CD4-positive, CD25-positive, alpha-beta regulatory T cell (primary cell): ENCODE measurements at regions not wholly inside any gene's neighbourhood (a gene's known extent, or its start where the extent isn't known, plus 50 kb on each side); places are given as distances from the start of the nearest gene placed in this dataset.

ENCODE experiments used
- ATAC-seq, 2 donors: fragments of 150-1000 bp; cut with Tn5 transposase; one replicate each; pipeline ENCODE4 v1.10.0; 2021; ENCODE audit warnings: low read depth in 2 of 2, moderate number of reproducible peaks in 2 of 2, moderate library complexity in 1 of 2
- DNase-seq, 3 donors: peaks; one replicate each; pipeline versions ENCODE4 v3.0.0 to v3.0.0-alpha.2; 2012 to 2022; ENCODE audit warnings: mixed read lengths in 1 of 3
- H3K27ac ChIP-seq: one replicate; pipeline ENCODE4 v1.7.0; 2013; ENCODE audit warnings: mild to moderate bottlenecking, low read length; ENCODE audit not compliant: insufficient read depth, poor library complexity, severe bottlenecking
- H3K27me3 ChIP-seq: one replicate; pipeline ENCODE4 v1.7.0; 2013; ENCODE audit warnings: low read length; ENCODE audit not compliant: control insufficient read depth, insufficient read depth
- H3K36me3 ChIP-seq: one replicate; pipeline ENCODE4 v1.7.0; 2013; ENCODE audit warnings: mild to moderate bottlenecking, low read length, moderate library complexity; ENCODE audit not compliant: control insufficient read depth, insufficient read depth
- H3K4me1 ChIP-seq: 2 replicates; pipeline ENCODE4 v1.7.0; 2013; ENCODE audit warnings: mild to moderate bottlenecking, low read length; ENCODE audit not compliant: insufficient read depth, control insufficient read depth, poor library complexity, severe bottlenecking
- H3K4me3 ChIP-seq: one replicate; pipeline ENCODE4 v1.7.0; 2013; ENCODE audit warnings: low read depth, mild to moderate bottlenecking, low read length, moderate library complexity
- H3K9me3 ChIP-seq, 2 experiments: 1 replicate in 1 of 2; 2 replicates in 1 of 2; pipeline ENCODE4 v1.7.0; 2013; ENCODE audit warnings: low read length in 2 of 2, mild to moderate bottlenecking in 1 of 2, moderate library complexity in 1 of 2; ENCODE audit not compliant: control insufficient read depth in 2 of 2
- H3K27ac Mint-ChIP-seq, 3 donors: one replicate each; pipeline ENCODE4 v1.8.0; 2020 to 2022; ENCODE audit warnings: mild to moderate bottlenecking in 3 of 3, mixed read lengths in 3 of 3, moderate library complexity in 2 of 3
- H3K27me3 Mint-ChIP-seq: one replicate; pipeline ENCODE4 v1.8.0; 2022; ENCODE audit warnings: mild to moderate bottlenecking, mixed read lengths
- H3K36me3 Mint-ChIP-seq: one replicate; pipeline ENCODE4 v1.8.0; 2020; ENCODE audit warnings: mixed read lengths
- H3K4me1 Mint-ChIP-seq, 4 donors: one replicate each; pipeline ENCODE4 v1.8.0; 2020 to 2022; ENCODE audit warnings: mixed read lengths in 4 of 4, mild to moderate bottlenecking in 1 of 4
- H3K4me3 Mint-ChIP-seq, 4 donors: one replicate each; pipeline ENCODE4 v1.8.0; 2020 to 2022; ENCODE audit warnings: mild to moderate bottlenecking in 4 of 4, mixed read lengths in 4 of 4, moderate library complexity in 3 of 4
- H3K9me3 Mint-ChIP-seq, 7 donors: one replicate each; pipeline ENCODE4 v1.8.0; 2020 to 2022; ENCODE audit warnings: mixed read lengths in 7 of 7, mild to moderate bottlenecking in 3 of 7, moderate library complexity in 2 of 7

DNA sequence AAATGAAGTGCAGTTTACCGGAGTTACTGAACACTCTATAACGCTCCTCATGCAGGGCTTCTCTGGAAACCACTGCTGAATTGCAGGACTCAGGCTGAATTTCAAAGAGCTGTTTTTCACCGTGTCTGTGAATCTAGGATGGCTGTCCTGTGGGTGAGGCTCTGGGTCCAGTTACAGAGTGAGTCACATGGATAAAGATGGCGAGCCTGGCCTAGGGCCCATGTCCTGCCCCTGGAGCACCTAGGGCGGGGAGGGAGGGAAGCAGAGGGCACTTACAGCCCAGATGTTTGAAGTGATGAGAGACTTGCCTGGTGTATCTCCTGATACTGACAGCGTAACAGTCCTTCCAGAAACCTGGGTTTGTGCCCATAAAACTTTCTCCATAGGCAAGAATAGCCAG, 583.0 kb downstream of the IRS1 start:
- Histone ChIP-seq H3K4me1 (no peaks in the 10 kb centered on the region), H3K27me3 (no peaks in the 10 kb centered on the region), H3K36me3 (no peaks in the 10 kb centered on the region), H3K27ac (no peak overlapping the region), H3K4me3 (no peak overlapping the region), H3K9me3 (no peaks in the 10 kb centered on the region)
- H3K36me3 Mint-ChIP-seq = no peaks in the 10 kb centered on the region
- peaks cover 4% of the 10 kb centered on the region for H3K27me3 Mint-ChIP-seq
- H3K4me1 Mint-ChIP-seq = no peaks in the 10 kb centered on the region
- peaks cover 0 to 1% (median 0%) of the 10 kb centered on the region in 7 donors for H3K9me3 Mint-ChIP-seq
- ATAC-seq (no peak), DNase-seq (no peak)
- H3K27ac Mint-ChIP-seq = no peak overlapping the region
- no peak overlapping the region for H3K4me3 Mint-ChIP-seq

DNA sequence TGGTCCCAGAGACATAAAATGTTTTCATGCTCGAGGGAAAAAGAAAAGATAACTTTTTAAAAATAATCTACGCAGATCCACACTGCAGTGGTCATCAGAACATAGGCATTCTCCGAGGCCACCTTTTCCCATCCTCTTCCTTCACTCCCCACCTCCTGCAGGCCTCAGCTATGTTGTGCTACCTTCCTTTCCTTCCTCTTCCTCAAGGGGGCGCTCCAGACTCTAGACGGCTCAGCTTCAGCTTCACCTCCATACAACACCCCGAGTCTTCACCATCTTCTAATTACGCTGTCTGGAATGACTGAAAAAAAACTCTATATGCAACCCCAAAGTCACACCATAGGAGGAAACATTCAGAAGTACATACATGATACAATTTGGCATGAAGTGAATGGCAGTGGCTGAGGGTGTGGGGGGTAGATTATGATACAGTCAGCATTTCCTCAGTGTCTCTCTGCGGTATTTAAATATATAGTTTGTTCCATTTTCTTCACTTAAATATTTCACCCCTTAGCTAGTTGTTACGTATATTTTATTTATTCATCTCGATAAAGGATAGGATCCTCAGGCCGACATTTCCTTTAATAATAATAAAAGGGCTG, 583.6 kb downstream of the IRS1 start:
- peak in 1 of 2 donors; percentile 42 for ATAC-seq
- DNase-seq = peak in 2 of 3 donors; percentile 8 to 51
- Histone ChIP-seq H3K36me3 (no peaks in the 10 kb centered on the region), H3K9me3 (no peaks in the 10 kb centered on the region), H3K27ac (no peak overlapping the region), H3K27me3 (no peaks in the 10 kb centered on the region), H3K4me3 (no peak overlapping the region), H3K4me1 (no peaks in the 10 kb centered on the region)
- H3K27ac Mint-ChIP-seq = no peak overlapping the region
- H3K36me3 Mint-ChIP-seq = no peaks in the 10 kb centered on the region
- peaks cover 0 to 1% (median 0%) of the 10 kb centered on the region in 7 donors for H3K9me3 Mint-ChIP-seq
- no peaks in the 10 kb centered on the region for H3K4me1 Mint-ChIP-seq
- peaks cover 4% of the 10 kb centered on the region for H3K27me3 Mint-ChIP-seq
- no peak overlapping the region for H3K4me3 Mint-ChIP-seq

DNA sequence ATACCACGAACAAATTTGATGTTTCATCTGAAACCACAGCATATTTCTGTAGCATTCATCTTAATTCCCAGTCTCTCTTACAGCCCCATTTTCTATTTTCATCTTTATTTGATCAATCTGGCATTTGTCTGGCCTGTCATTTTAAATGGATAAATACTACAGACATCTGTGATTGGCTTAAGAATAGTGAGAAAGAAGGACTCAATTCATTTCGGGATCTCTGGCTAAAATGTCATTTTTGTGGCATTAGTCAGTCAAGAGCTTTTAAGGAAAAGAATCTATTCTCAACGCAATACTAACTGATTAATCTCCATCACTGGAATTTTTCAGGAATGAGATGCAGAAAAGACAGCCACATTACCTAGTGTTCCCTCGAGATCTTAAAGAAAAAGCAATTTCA, 585.9 kb downstream of the IRS1 start:
- H3K27ac Mint-ChIP-seq = no peak overlapping the region
- no peak overlapping the region for H3K27ac ChIP-seq
- peaks cover 4% of the 10 kb centered on the region for H3K27me3 Mint-ChIP-seq

DNA sequence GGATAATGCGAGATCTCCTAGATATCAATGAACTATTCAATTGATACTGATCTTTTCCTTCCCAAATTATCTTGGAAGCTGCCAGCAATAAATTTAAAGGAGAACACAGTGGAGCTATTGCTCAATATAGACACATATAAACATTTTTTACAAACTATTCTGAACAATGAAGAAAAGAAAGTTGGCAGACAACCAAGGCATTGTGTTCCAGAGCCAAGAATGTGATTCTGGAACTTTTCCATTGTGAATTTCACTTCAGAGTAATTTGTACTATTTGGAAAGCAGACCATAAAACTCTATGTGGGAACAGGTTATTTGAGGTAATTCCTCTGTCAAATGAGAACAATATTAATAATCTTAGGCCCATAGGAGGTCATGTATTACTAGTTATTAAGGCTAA, 588.2 kb downstream of the IRS1 start:
- no peaks in the 10 kb centered on the region for H3K4me1 ChIP-seq
- Mint-ChIP-seq H3K36me3 (no peaks in the 10 kb centered on the region), H3K9me3 (no peaks in the 10 kb centered on the region), H3K27me3 (no peaks in the 10 kb centered on the region), H3K4me1 (no peaks in the 10 kb centered on the region), H3K27ac (no peak overlapping the region), H3K4me3 (no peak overlapping the region)
- ATAC-seq (no peak), DNase-seq (no peak)
- no peak overlapping the region for H3K27ac ChIP-seq
- no peak overlapping the region for H3K4me3 ChIP-seq
- no peaks in the 10 kb centered on the region for H3K27me3 ChIP-seq
- H3K36me3 ChIP-seq = no peaks in the 10 kb centered on the region
- no peaks in the 10 kb centered on the region for H3K9me3 ChIP-seq

More for the DNA sequence above, 585.9 kb downstream of the IRS1 start:
- Histone ChIP-seq H3K36me3 (no peaks in the 10 kb centered on the region), H3K4me1 (no peaks in the 10 kb centered on the region), H3K9me3 (no peaks in the 10 kb centered on the region), H3K27me3 (no peaks in the 10 kb centered on the region), H3K4me3 (no peak overlapping the region)
- H3K9me3 Mint-ChIP-seq = peaks cover 0 to 1% (median 0%) of the 10 kb centered on the region in 7 donors
- DNase-seq (no peak), ATAC-seq (no peak)
- no peak overlapping the region for H3K4me3 Mint-ChIP-seq
- H3K36me3 Mint-ChIP-seq = no peaks in the 10 kb centered on the region
- no peaks in the 10 kb centered on the region for H3K4me1 Mint-ChIP-seq

DNA sequence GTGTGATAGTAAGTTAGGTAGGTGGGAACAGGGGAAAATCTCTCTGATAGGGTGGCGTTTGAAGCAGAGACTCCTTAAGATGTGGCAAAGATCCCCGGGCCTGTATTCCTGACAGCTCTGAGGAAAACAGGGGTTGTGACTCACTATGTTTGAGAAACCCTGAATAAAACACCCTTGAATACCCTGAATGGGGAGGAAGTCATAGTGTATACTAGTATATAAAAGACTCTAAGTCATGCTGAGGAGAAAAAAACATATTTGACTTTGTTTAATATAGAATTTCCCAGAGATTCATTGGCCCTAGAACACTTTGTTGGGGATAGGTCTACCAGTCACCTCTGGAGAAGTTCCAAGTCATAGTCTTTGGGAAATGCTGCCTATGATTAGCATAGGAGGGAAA, 590.9 kb downstream of the IRS1 start:
- H3K36me3 Mint-ChIP-seq = no peaks in the 10 kb centered on the region
- H3K4me1 Mint-ChIP-seq = no peaks in the 10 kb centered on the region
- H3K36me3 ChIP-seq = no peaks in the 10 kb centered on the region
- no peak overlapping the region for H3K4me3 Mint-ChIP-seq
- DNase-seq (no peak), ATAC-seq (no peak)
- no peaks in the 10 kb centered on the region for H3K27me3 Mint-ChIP-seq
- H3K4me1 ChIP-seq = no peaks in the 10 kb centered on the region
- no peaks in the 10 kb centered on the region for H3K27me3 ChIP-seq
- no peak overlapping the region for H3K27ac Mint-ChIP-seq
- no peak overlapping the region for H3K4me3 ChIP-seq
- no peaks in the 10 kb centered on the region for H3K9me3 ChIP-seq
- H3K27ac ChIP-seq = no peak overlapping the region
- no peaks in the 10 kb centered on the region for H3K9me3 Mint-ChIP-seq

DNA sequence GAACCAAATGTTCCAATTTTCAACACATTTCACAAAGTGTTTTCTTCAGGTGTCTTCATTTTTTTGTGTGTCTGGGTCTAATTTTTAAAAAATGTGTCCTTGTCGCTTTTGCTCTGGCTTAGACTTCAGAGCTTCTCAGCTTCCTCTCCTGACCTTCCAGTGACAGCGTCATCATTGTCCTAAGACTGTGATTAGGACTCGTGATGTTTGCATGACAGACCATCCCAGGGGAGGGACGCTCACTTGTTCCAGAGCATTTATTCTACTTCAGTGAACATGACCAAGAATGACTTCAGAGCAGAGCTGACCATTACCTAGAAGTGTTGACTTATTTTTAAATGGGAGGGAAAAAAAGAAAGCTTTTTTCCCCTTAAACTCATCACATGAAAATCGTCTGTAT, 591.9 kb downstream of the IRS1 start:
- Mint-ChIP-seq H3K36me3 (no peaks in the 10 kb centered on the region), H3K27me3 (no peaks in the 10 kb centered on the region), H3K4me1 (no peaks in the 10 kb centered on the region), H3K4me3 (no peak overlapping the region), H3K27ac (no peak overlapping the region), H3K9me3 (no peaks in the 10 kb centered on the region)
- no peak overlapping the region for H3K27ac ChIP-seq
- no peak for DNase-seq
- ATAC-seq = no peak
- H3K4me1 ChIP-seq = no peaks in the 10 kb centered on the region
- no peak overlapping the region for H3K4me3 ChIP-seq
- H3K36me3 ChIP-seq = no peaks in the 10 kb centered on the region
- no peaks in the 10 kb centered on the region for H3K27me3 ChIP-seq
- no peaks in the 10 kb centered on the region for H3K9me3 ChIP-seq

DNA sequence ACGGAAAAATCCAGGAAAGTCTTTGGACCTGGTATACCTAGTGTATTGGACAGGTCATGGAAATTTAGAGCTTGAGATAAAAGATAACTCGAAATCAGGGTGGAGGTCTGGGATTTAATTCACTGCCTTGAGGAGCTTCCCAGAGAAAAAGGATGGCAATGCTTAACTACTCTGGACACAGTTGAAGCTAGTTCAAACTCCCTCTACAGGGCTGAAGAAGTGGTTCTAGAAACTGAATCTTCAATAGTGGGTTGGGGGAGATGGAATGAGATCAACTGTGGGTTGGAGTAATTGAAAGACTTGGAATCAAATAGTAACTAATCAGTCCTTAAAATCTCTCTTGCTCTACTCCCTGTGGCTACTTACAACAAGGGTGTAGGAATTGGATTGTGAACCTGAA, 600.1 kb downstream of the IRS1 start:
- Histone ChIP-seq H3K4me3 (no peak overlapping the region), H3K4me1 (no peaks in the 10 kb centered on the region), H3K36me3 (no peaks in the 10 kb centered on the region), H3K9me3 (no peaks in the 10 kb centered on the region), H3K27ac (no peak overlapping the region), H3K27me3 (no peaks in the 10 kb centered on the region)
- Mint-ChIP-seq H3K27me3 (no peaks in the 10 kb centered on the region), H3K9me3 (peaks cover 0 to 2% (median 0%) of the 10 kb centered on the region in 7 donors), H3K4me1 (no peaks in the 10 kb centered on the region), H3K36me3 (no peaks in the 10 kb centered on the region), H3K4me3 (no peak overlapping the region), H3K27ac (no peak overlapping the region)
- no peak for ATAC-seq
- DNase-seq = no peak

DNA sequence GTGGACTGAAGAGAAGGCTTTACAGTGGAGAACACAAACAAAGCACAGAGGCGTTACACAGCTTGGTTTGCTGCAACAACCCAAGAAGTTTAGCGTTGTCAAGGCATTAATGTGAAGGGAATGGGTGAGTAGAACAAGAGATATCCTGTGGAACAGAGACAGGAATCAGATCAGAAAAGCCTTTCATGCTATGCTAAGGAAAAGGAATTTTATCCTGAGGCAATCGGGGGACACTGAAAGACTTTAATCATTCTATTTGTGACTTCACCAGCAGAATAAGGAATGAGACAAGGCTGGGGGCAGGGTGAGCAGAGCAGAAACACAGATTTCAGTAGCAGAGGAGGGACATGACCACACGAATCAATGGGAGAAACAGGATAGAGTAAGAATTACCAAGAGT, 600.7 kb downstream of the IRS1 start:
- H3K27ac Mint-ChIP-seq = no peak overlapping the region
- Histone ChIP-seq H3K36me3 (no peaks in the 10 kb centered on the region), H3K4me1 (no peaks in the 10 kb centered on the region), H3K4me3 (no peak overlapping the region), H3K27me3 (no peaks in the 10 kb centered on the region), H3K9me3 (no peaks in the 10 kb centered on the region), H3K27ac (no peak overlapping the region)
- no peak for DNase-seq
- no peaks in the 10 kb centered on the region for H3K36me3 Mint-ChIP-seq
- no peaks in the 10 kb centered on the region for H3K4me1 Mint-ChIP-seq
- peaks cover 0 to 2% (median 0%) of the 10 kb centered on the region in 7 donors for H3K9me3 Mint-ChIP-seq
- no peak overlapping the region for H3K4me3 Mint-ChIP-seq
- no peak for ATAC-seq
- no peaks in the 10 kb centered on the region for H3K27me3 Mint-ChIP-seq
